Adrenal gland (tissue), 9 donors: ENCODE measurements at regions not wholly inside any gene's neighbourhood (a gene's known extent, or its start where the extent isn't known, plus 50 kb on each side); places are given as distances from the start of the nearest gene placed in this dataset.
"Not testable (repeated sequence)": the region's sequence is repeated elsewhere in the genome, so short reads cannot be mapped to it uniquely, and the experiment has no call there.

Source experiments
- DNase-seq, 7 donors: peaks; one replicate each; pipeline ENCODE4 v3.0.0-alpha.2; 2019 to 2020
- H3K27ac ChIP-seq, 5 donors: fragments of 200-600 bp; sonication (generic) in 4 of 5; 1 replicate in 3 of 5; 2 replicates in 2 of 5; pipeline versions ENCODE4 v1.5.1 to v1.8.0; 2016 to 2020; ENCODE audit warnings: mild to moderate bottlenecking in 1 of 5
- H3K27me3 ChIP-seq: fragments of 200-600 bp; 2 replicates; pipeline ENCODE4 v1.8.0; 2021
- H3K36me3 ChIP-seq, 2 donors: fragments of 200-600 bp; replicated peaks in 1 of 2; 1 replicate in 1 of 2; 2 replicates in 1 of 2; pipeline versions ENCODE4 v1.5.1 to v1.8.0; 2018 to 2022
- H3K4me1 ChIP-seq, 2 donors: fragments of 200-600 bp; replicated peaks in 1 of 2; 1 replicate in 1 of 2; 2 replicates in 1 of 2; pipeline versions ENCODE4 v1.5.1 to v1.8.0; 2018 to 2021
- H3K4me3 ChIP-seq, 4 donors: fragments of 200-600 bp; sonication (generic) in 3 of 4; one replicate each; pipeline ENCODE4 v1.5.1; 2016 to 2018
- H3K9me3 ChIP-seq, 3 donors: fragments of 200-600 bp; sonication (generic) in 1 of 3; replicated peaks in 1 of 3; 1 replicate in 2 of 3; 2 replicates in 1 of 3; pipeline versions ENCODE4 v1.5.1 to v1.8.0; 2016 to 2021
- CTCF ChIP-seq, 6 experiments: fragments of 450-650 bp in 4 of 6; fragments of 200-600 bp in 2 of 6; sonication (generic) in 1 of 6; IDR thresholded peaks; 1 replicate in 5 of 6; 2 replicates in 1 of 6; pipeline versions ENCODE4 v1.5.1 to v1.8.0; 2016 to 2021; ENCODE audit warnings: antibody characterized with exemption in 6 of 6, mild to moderate bottlenecking in 2 of 6, moderate library complexity in 1 of 6
- POLR2A ChIP-seq, 2 donors: fragments of 450-650 bp; IDR thresholded peaks; one replicate each; pipeline ENCODE4 v1.6.1; 2017; ENCODE audit warnings: antibody characterized with exemption in 2 of 2, mild to moderate bottlenecking in 2 of 2, moderate library complexity in 1 of 2
- whole genome bisulfite sequencing, 4 donors: extraction: QIAGEN DNeasy Blood & Tissue Kit in 2 of 4; methylation state at CpG; one replicate each; pipeline versions ENCODE4 v1.1.5 to v1.1.7; 2013 to 2017; 5-methylcytosine and 5-hydroxymethylcytosine counted together
- intact Hi-C, 2 donors: fragments of 100-400 bp; cut with DNase I; formaldehyde crosslinking; loops; one replicate each; pipeline versions ENCODE4 v1.14.1 to v1.15.0; 2022 to 2023
- donor health status: healthy with polysubstance abuse.
- donor health status: Bipolar disorder and iron deficiency.
- donor health status: DM: yes; HTN: yes; CAD: no.
- donor health status: DM: no; HTN: no; CAD: no.
- donor health status: DM: no; HTN: no; CAD: no.

DNA sequence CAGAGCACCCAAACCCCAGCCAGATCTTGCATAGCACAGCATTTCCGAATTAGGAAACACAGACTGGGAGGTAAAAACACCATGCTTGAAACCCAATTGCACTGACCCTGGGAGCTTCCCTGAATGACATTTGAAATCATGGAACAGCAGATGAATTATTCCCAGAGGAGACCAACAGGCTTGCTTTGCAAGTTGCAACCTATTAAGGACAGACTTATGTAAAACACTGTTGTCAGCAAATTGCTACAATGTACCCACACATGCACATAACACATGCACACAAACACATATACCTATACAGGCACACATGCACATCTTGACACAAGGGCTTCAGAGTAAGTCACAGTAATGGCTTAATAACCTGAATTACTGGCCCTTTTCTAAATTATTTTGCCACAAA is 984.8 kb downstream of the DNAH5 start:
- WGBS, 4 donors: 33 to 58% (median 45%) methylated on average over 1 of the region's 1 CpG
- TF ChIP-seq POLR2A (IDR thresholded peaks at IDR 0.05): no peak
- TF ChIP-seq CTCF (IDR thresholded peaks at IDR 0.05): no peak

GRCh38 chr5:12952409-12952808 is 992.1 kb downstream of the DNAH5 start:
- H3K9me3 ChIP-seq: no peaks in the 10 kb centered on the region
- whole genome bisulfite sequencing, 4 donors: 29 to 44% (median 38%) methylated on average over 2 of the region's 2 CpGs
- H3K36me3 ChIP-seq: no peaks in the 10 kb centered on the region
- no peak for DNase-seq
- TF ChIP-seq CTCF (IDR thresholded peaks at IDR 0.05) (no peak), POLR2A (IDR thresholded peaks at IDR 0.05) (no peak)
- no peaks in the 10 kb centered on the region for H3K27me3 ChIP-seq
- H3K27ac ChIP-seq: no peak overlapping the region
- intact Hi-C loops: no loop called here
- no peak overlapping the region for H3K4me3 ChIP-seq
- no peaks in the 10 kb centered on the region for H3K4me1 ChIP-seq

More for the DNA sequence above, 984.8 kb downstream of the DNAH5 start:
- Histone ChIP-seq H3K9me3 (no peaks in the 10 kb centered on the region), H3K4me1 (no peaks in the 10 kb centered on the region), H3K4me3 (no peak overlapping the region), H3K36me3 (no peaks in the 10 kb centered on the region), H3K27ac (no peak overlapping the region), H3K27me3 (no peaks in the 10 kb centered on the region)
- no peak for DNase-seq
- intact Hi-C loops: no loop called here

GRCh38 chr5:12951846-12952245 is 992.6 kb downstream of the DNAH5 start:
- 76 to 88% (median 79%) methylated on average over 3 of the region's 3 CpGs for WGBS, 4 donors
- Histone ChIP-seq H3K36me3 (no peaks in the 10 kb centered on the region), H3K9me3 (no peaks in the 10 kb centered on the region), H3K4me3 (no peak overlapping the region), H3K27me3 (no peaks in the 10 kb centered on the region), H3K4me1 (no peaks in the 10 kb centered on the region), H3K27ac (no peak overlapping the region)
- intact Hi-C loops: no loop called here
- no peak for DNase-seq
- TF ChIP-seq CTCF (IDR thresholded peaks at IDR 0.05) (no peak), POLR2A (IDR thresholded peaks at IDR 0.05) (no peak)

GRCh38 chr5:12947379-12947778 is 997.1 kb downstream of the DNAH5 start:
- Histone ChIP-seq H3K4me3 (no peak overlapping the region), H3K27ac (no peak overlapping the region), H3K27me3 (no peaks in the 10 kb centered on the region), H3K36me3 (no peaks in the 10 kb centered on the region), H3K4me1 (no peaks in the 10 kb centered on the region), H3K9me3 (no peaks in the 10 kb centered on the region)
- no peak for DNase-seq
- intact Hi-C loops: no loop called here
- TF ChIP-seq POLR2A (IDR thresholded peaks at IDR 0.05) (no peak), CTCF (IDR thresholded peaks at IDR 0.05) (no peak)
- 75 to 81% (median 79%) methylated on average over 3 of the region's 3 CpGs for WGBS, 4 donors

- H3K9me3 ChIP-seq, H3K27ac ChIP-seq, H3K4me1 ChIP-seq, intact Hi-C loops, H3K4me3 ChIP-seq, H3K27me3 ChIP-seq, H3K36me3 ChIP-seq, DNase-seq: not testable (repeated sequence)
- WGBS, 4 donors: 44 to 59% (median 55%) methylated on average over 1 of the region's 1 CpG
These were observed 999.0 kb downstream of the DNAH5 start for GRCh38 chr5:12945477-12945876.
